GM18519 (cell line): ENCODE measurements at regions not wholly inside any gene's neighbourhood (a gene's known extent, or its start where the extent isn't known, plus 50 kb on each side); places are given as distances from the start of the nearest gene placed in this dataset.

Source experiments
- ATAC-seq: cut with Tn5 transposase; IDR thresholded peaks from one replicate; pipeline ENCODE4 v1.9.1; 2021; ENCODE audit warnings: mild to moderate bottlenecking, moderate library complexity; ENCODE audit not compliant: unreplicated experiment, low FRiP score

GRCh38 chr2:37857575-37858399 is 67.3 kb upstream of the RMDN2 start:
- ATAC-seq = no peak

- no peak for ATAC-seq
These were observed 66.7 kb upstream of the RMDN2 start for GRCh38 chr2:37858400-37858711.

- ATAC-seq = no peak
These were observed 66.3 kb upstream of the RMDN2 start for GRCh38 chr2:37858725-37859267.

GRCh38 chr2:37862620-37863019 is 62.5 kb upstream of the RMDN2 start:
- no peak for ATAC-seq

GRCh38 chr2:37864217-37864616 is 60.9 kb upstream of the RMDN2 start:
- ATAC-seq = no peak

- ATAC-seq = no peak
These were observed 59.4 kb upstream of the RMDN2 start for GRCh38 chr2:37865640-37866039.

GRCh38 chr2:37866171-37866934 is 58.7 kb upstream of the RMDN2 start:
- no peak for ATAC-seq

- no peak for ATAC-seq
These were observed 57.9 kb upstream of the RMDN2 start for GRCh38 chr2:37867166-37867565.

GRCh38 chr2:37868866-37869265 is 56.2 kb upstream of the RMDN2 start:
- ATAC-seq = no peak

- ATAC-seq = no peak
These were observed 55.8 kb upstream of the RMDN2 start for GRCh38 chr2:37869304-37869703.

- no peak for ATAC-seq
These were observed 55.3 kb upstream of the RMDN2 start for GRCh38 chr2:37869771-37870170.

GRCh38 chr2:37870829-37871228 is 54.3 kb upstream of the RMDN2 start:
- no peak for ATAC-seq

- ATAC-seq = no peak
These were observed 53.5 kb upstream of the RMDN2 start for GRCh38 chr2:37871456-37872191.

GRCh38 chr2:37872192-37872750 is 52.8 kb upstream of the RMDN2 start:
- ATAC-seq = no peak

- ATAC-seq = no peak
These were observed 51.9 kb upstream of the RMDN2 start for GRCh38 chr2:37873229-37873628.

GRCh38 chr2:37873749-37874330 is 51.2 kb upstream of the RMDN2 start:
- no peak for ATAC-seq

GRCh38 chr2:37874470-37874869 is 50.6 kb upstream of the RMDN2 start:
- ATAC-seq = no peak
